ENCODE measurements at regions not wholly inside any gene's neighbourhood (a gene's known extent, or its start where the extent isn't known, plus 50 kb on each side); places are given as distances from the start of the nearest gene placed in this dataset.

DNA sequence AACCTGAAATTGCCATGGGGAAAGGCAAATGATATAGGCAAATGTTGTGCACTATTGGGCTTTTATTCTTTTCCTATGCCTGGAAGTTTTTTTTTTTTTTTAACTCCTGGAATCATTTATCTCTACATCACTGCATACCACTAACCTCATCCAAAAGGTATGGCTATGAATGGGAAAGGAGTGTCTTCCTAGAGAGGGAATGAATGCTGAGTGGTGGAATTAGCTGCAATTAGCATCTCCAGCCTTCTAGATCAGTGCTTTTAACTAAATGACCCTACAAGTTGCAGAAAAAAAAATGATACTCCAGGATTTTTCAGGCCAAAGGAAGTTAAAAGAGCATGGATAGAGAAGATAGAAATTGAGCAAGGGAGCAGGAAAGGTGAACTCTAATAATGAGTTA lies 429.8 kb upstream of the PDZRN3 start:
- no peak overlapping the region for H3K9ac ChIP-seq
- H3F3A ChIP-seq (ENCODE audit: insufficient read depth), result no peaks in the 10 kb centered on the region
- TF ChIP-seq EZH2phosphoT487 (IDR thresholded peaks at IDR 0.05; ENCODE audit: insufficient read depth, low read depth), result no peak
- no peak for TF ChIP-seq EZH2 (IDR thresholded peaks at IDR 0.05; ENCODE audit: insufficient read depth, poor library complexity, severe bottlenecking)
- H3K36me3 ChIP-seq (ENCODE audit: low read depth), result no peaks in the 10 kb centered on the region
- no peaks in the 10 kb centered on the region; the same call in 1 of the 2 replicates for H3K27me3 ChIP-seq (replicated peaks; ENCODE audit: insufficient read depth)
- no peak overlapping the region for H3K27ac ChIP-seq
- no peak overlapping the region for H3K4me2 ChIP-seq (ENCODE audit: unreplicated experiment)
- no peaks in the 10 kb centered on the region for H3K79me2 ChIP-seq (ENCODE audit: insufficient read depth)
- H3K4me3 ChIP-seq, result no peak overlapping the region
- no peaks in the 10 kb centered on the region for H3K9me2 ChIP-seq (ENCODE audit: insufficient read depth)
- no peaks in the 10 kb centered on the region for H3K9me3 ChIP-seq (ENCODE audit: low read depth)
- H2AFZ ChIP-seq, result no peak overlapping the region
- no peaks in the 10 kb centered on the region for H3K4me1 ChIP-seq (ENCODE audit: insufficient read depth)
- in situ Hi-C loops (cut with MboI), result no loop called here
- no peak for DNase-seq
- H4K20me1 ChIP-seq (ENCODE audit: insufficient read depth), result no peaks in the 10 kb centered on the region

GRCh38 chr3:74053970-74054516 lies 429.3 kb upstream of the PDZRN3 start:
- H3K4me2 ChIP-seq (ENCODE audit: unreplicated experiment), result no peak overlapping the region
- no peaks in the 10 kb centered on the region for H3K36me3 ChIP-seq (ENCODE audit: low read depth)
- no peak overlapping the region for H3K4me3 ChIP-seq
- in situ Hi-C loops (cut with MboI), result no loop called here
- no peaks in the 10 kb centered on the region for H3K79me2 ChIP-seq (ENCODE audit: insufficient read depth)
- TF ChIP-seq EZH2 (IDR thresholded peaks at IDR 0.05; ENCODE audit: insufficient read depth, poor library complexity, severe bottlenecking), result no peak
- TF ChIP-seq EZH2phosphoT487 (IDR thresholded peaks at IDR 0.05; ENCODE audit: insufficient read depth, low read depth), result no peak
- H3K9ac ChIP-seq, result no peak overlapping the region
- no peaks in the 10 kb centered on the region for H3K9me2 ChIP-seq (ENCODE audit: insufficient read depth)
- H4K20me1 ChIP-seq (ENCODE audit: insufficient read depth), result no peaks in the 10 kb centered on the region
- no peak for DNase-seq
- no peaks in the 10 kb centered on the region; the same call in 1 of the 2 replicates for H3K27me3 ChIP-seq (replicated peaks; ENCODE audit: insufficient read depth)
- H3K9me3 ChIP-seq (ENCODE audit: low read depth), result no peaks in the 10 kb centered on the region
- no peaks in the 10 kb centered on the region for H3F3A ChIP-seq (ENCODE audit: insufficient read depth)
- no peak overlapping the region for H3K27ac ChIP-seq
- no peaks in the 10 kb centered on the region for H3K4me1 ChIP-seq (ENCODE audit: insufficient read depth)
- H2AFZ ChIP-seq, result no peak overlapping the region

- H2AFZ ChIP-seq, result no peak overlapping the region
- DNase-seq, result no peak
- H3K9me2 ChIP-seq (ENCODE audit: insufficient read depth), result no peaks in the 10 kb centered on the region
- no peak for TF ChIP-seq EZH2 (IDR thresholded peaks at IDR 0.05; ENCODE audit: insufficient read depth, poor library complexity, severe bottlenecking)
- TF ChIP-seq EZH2phosphoT487 (IDR thresholded peaks at IDR 0.05; ENCODE audit: insufficient read depth, low read depth), result no peak
- H3K36me3 ChIP-seq (ENCODE audit: low read depth), result no peaks in the 10 kb centered on the region
- no peaks in the 10 kb centered on the region for H3K4me1 ChIP-seq (ENCODE audit: insufficient read depth)
- H3K4me2 ChIP-seq (ENCODE audit: unreplicated experiment), result no peak overlapping the region
- 48 to 49% methylated on average over 5 of the region's 5 CpGs for WGBS, 2 experiments (ENCODE audit: low coverage in 1 of 2, low lambda C conversion rate in 2 of 2, missing lambda C conversion rate in 2 of 2)
- no peaks in the 10 kb centered on the region for H3K79me2 ChIP-seq (ENCODE audit: insufficient read depth)
- H3K9me3 ChIP-seq (ENCODE audit: low read depth), result no peaks in the 10 kb centered on the region
- H3K4me3 ChIP-seq, result no peak overlapping the region
- 0 out of 2 replicates have a peak, but pooled peaks cover 3% of the 10 kb centered on the region for H3K27me3 ChIP-seq (replicated peaks; ENCODE audit: insufficient read depth)
- in situ Hi-C loops (cut with MboI), result no loop called here
- no peak overlapping the region for H3K27ac ChIP-seq
- H4K20me1 ChIP-seq (ENCODE audit: insufficient read depth), result no peaks in the 10 kb centered on the region
- no peak overlapping the region for H3K9ac ChIP-seq
- no peaks in the 10 kb centered on the region for H3F3A ChIP-seq (ENCODE audit: insufficient read depth)
Observed at GRCh38 chr3:74049444-74049843, 424.7 kb upstream of the PDZRN3 start.

- no peaks in the 10 kb centered on the region for H3K79me2 ChIP-seq (ENCODE audit: insufficient read depth)
- no peak for DNase-seq
- H3K9ac ChIP-seq, result no peak overlapping the region
- H3K36me3 ChIP-seq (ENCODE audit: low read depth), result no peaks in the 10 kb centered on the region
- H3K27me3 ChIP-seq (replicated peaks; ENCODE audit: insufficient read depth), result 0 out of 2 replicates have a peak, but pooled peaks cover 5% of the 10 kb centered on the region
- no peak overlapping the region for H3K4me2 ChIP-seq (ENCODE audit: unreplicated experiment)
- no peaks in the 10 kb centered on the region for H3K9me3 ChIP-seq (ENCODE audit: low read depth)
- H4K20me1 ChIP-seq (ENCODE audit: insufficient read depth), result no peaks in the 10 kb centered on the region
- H2AFZ ChIP-seq, result no peak overlapping the region
- no peak overlapping the region for H3K4me3 ChIP-seq
- in situ Hi-C loops (cut with MboI), result no loop called here
- no peaks in the 10 kb centered on the region for H3K9me2 ChIP-seq (ENCODE audit: insufficient read depth)
- H3F3A ChIP-seq (ENCODE audit: insufficient read depth), result no peaks in the 10 kb centered on the region
- TF ChIP-seq EZH2phosphoT487 (IDR thresholded peaks at IDR 0.05; ENCODE audit: insufficient read depth, low read depth) (no peak), EZH2 (IDR thresholded peaks at IDR 0.05; ENCODE audit: insufficient read depth, poor library complexity, severe bottlenecking) (no peak)
- H3K27ac ChIP-seq, result no peak overlapping the region
- H3K4me1 ChIP-seq (ENCODE audit: insufficient read depth), result no peaks in the 10 kb centered on the region
Observed at GRCh38 chr3:74048699-74049098, 424.0 kb upstream of the PDZRN3 start.

DNA sequence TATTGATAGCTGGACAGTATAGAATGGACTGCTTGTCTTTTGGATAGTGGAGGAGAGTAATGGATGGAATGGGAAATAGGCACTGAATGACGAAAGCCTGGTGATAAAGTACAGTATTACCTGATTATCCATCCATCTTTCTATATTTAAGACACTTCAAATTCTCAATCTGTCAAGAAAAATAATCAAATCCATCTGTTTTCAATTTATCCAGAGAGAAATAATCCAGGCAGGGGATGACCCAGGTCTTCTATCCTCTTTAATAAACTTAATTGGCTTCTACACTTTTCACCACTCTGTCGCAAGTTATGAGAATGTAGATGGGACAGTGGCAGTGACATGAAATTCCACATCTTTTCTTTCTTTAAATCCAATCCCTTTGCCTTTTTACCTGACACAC lies 420.3 kb upstream of the PDZRN3 start:
- no peak overlapping the region for H3K4me2 ChIP-seq (ENCODE audit: unreplicated experiment)
- in situ Hi-C loops (cut with MboI), result no loop called here
- H3K4me1 ChIP-seq (ENCODE audit: insufficient read depth), result no peaks in the 10 kb centered on the region
- H4K20me1 ChIP-seq (ENCODE audit: insufficient read depth), result no peaks in the 10 kb centered on the region
- no peak overlapping the region for H3K27ac ChIP-seq
- no peaks in the 10 kb centered on the region for H3K36me3 ChIP-seq (ENCODE audit: low read depth)
- no peak overlapping the region for H2AFZ ChIP-seq
- no peak overlapping the region for H3K4me3 ChIP-seq
- H3F3A ChIP-seq (ENCODE audit: insufficient read depth), result no peaks in the 10 kb centered on the region
- no peak for TF ChIP-seq EZH2phosphoT487 (IDR thresholded peaks at IDR 0.05; ENCODE audit: insufficient read depth, low read depth)
- no peak for DNase-seq
- H3K9me3 ChIP-seq (ENCODE audit: low read depth), result no peaks in the 10 kb centered on the region
- H3K27me3 ChIP-seq (replicated peaks; ENCODE audit: insufficient read depth), result 0 out of 2 replicates have a peak, but pooled peaks cover 5% of the 10 kb centered on the region
- H3K9ac ChIP-seq, result no peak overlapping the region
- no peaks in the 10 kb centered on the region for H3K9me2 ChIP-seq (ENCODE audit: insufficient read depth)
- WGBS, 2 experiments (ENCODE audit: low coverage in 1 of 2, low lambda C conversion rate in 2 of 2, missing lambda C conversion rate in 2 of 2), result 83% methylated on average over 2 of the region's 2 CpGs
- H3K79me2 ChIP-seq (ENCODE audit: insufficient read depth), result no peaks in the 10 kb centered on the region

Data from GM23248 (cell line).